ENCODE measurements at regions not wholly inside any gene's neighbourhood (a gene's known extent, or its start where the extent isn't known, plus 50 kb on each side); places are given as distances from the start of the nearest gene placed in this dataset.
A peak's percentile ranks its signal among the peaks of the same experiment; 100 is the strongest.
"Not testable (repeated sequence)": the region's sequence is repeated elsewhere in the genome, so short reads cannot be mapped to it uniquely, and the experiment has no call there.

GRCh38 chr7:82701949-82702348 lies 258.4 kb upstream of the CACNA2D1 start:
- no peak for DNase-seq

DNA sequence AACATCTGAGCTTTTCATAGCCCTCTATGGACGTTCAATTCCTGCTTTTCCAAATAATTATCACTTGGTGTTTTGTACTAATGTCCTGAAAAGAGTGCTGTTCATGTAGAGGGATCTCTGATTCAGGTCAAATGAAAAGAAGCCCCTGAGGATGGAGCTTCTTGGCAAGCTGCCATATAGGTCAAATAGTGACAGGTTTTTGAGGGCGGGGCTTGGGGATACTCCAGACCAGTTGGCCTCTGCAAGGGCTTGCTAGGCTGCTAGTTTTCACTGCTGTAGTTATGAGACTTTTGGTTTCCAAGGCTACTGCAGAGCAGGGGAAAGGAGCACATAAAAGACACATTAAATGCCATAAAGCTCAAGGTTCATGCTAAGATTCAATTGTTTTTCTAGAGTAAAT lies 257.2 kb upstream of the CACNA2D1 start:
- DNase-seq, result no peak

DNA sequence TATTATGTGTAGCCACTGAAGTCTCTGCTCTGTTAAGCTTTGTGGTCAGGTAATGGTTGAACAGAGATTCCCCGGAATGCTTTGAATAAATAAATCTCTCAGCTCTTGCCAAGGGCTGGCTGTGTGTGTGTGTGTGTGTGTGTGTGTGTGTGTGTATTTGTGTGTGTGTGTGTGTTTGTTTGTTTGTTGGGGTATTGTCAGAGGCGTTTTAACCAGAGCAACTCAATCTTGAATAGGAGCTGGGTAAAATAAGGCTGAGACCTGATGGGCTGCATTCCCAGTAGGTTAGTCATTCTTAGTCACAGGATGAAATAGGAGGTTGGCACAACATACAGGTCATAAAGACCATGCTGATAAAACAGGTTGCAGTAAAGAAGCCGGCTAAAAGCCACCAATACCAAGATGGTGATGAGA lies 256.2 kb upstream of the CACNA2D1 start:
- no peak for DNase-seq

DNA sequence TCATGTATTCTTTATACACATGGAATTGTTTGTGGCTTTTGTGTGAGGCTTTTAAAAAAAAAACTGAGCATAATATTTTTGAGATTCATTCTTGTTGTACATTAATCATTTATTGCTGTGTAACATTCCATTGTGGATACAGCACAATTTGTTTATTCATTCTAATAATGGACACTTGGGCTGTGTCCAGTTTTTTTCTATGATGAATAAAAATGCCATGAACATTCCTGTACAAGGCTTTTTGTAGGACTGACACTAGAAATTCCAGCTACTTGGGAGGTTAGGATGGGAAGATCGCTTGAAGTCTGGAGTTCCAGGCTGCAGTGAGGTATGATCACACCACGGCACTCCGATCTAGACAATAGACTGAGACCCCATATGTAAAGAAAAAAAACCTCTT lies 254.3 kb upstream of the CACNA2D1 start:
- DNase-seq, result no peak

GRCh38 chr7:82696631-82697030 lies 253.1 kb upstream of the CACNA2D1 start:
- DNase-seq, result no peak

- no peak for DNase-seq
Observed at GRCh38 chr7:82694022-82694421, 250.4 kb upstream of the CACNA2D1 start.

DNA sequence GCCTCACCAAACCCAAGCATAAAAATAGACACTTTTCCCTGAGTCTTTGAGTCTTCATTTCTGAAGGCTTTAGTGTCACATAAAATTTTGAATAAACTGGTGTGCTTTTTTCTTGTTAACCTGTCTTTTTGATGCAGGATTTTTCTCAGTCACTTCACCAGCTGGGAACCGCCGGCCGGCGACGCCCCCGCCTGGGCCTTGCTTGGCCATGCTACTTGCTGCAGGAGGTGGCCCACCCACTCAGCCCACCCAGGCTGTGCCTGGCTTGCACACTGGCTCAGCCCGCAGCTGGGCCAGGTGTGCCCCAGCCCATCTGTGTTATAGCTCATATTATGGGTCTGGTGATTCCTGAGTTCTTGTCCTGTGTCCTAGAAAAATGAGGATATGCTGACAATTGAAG lies 247.4 kb upstream of the CACNA2D1 start:
- no peak for DNase-seq

DNA sequence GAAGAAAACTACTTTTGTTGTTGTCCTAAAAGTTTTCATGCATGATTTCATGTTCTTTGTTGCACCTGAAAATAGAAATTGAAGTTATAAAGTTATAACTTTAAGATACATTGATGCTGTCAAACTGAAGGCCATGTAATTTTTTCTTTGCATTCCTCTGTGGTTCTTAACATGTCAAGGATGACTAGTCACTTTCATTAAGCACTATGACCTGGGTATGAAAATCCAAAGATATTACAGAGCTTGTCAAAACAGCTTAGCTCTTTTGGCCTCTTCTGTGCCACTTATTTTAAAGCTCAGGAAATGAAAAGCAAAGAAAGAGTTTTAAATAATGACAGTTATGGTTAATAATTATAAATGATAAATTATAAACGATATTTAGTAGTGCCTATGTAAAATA lies 241.6 kb upstream of the CACNA2D1 start:
- DNase-seq, result no peak

DNA sequence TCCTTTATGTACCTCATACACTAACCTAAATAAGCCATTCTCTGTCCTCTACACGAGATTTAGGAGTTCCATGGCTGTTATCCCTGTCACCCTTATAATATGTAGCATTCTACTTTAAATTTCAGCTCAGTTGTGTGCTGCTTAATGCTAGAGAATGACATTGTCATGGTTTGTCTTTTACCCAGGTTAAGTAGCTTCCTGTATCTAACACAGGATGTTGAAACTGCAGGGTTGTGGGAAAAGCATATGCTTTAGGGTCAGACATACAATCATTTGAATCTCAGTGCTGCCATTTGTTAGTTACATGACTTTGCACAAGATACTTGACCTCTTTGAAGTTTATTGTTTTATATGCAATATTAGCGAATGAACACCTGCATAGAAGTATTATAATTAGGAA lies 235.1 kb upstream of the CACNA2D1 start:
- no peak for DNase-seq

- no peak for DNase-seq
Observed at GRCh38 chr7:82678259-82678658, 234.7 kb upstream of the CACNA2D1 start.

DNA sequence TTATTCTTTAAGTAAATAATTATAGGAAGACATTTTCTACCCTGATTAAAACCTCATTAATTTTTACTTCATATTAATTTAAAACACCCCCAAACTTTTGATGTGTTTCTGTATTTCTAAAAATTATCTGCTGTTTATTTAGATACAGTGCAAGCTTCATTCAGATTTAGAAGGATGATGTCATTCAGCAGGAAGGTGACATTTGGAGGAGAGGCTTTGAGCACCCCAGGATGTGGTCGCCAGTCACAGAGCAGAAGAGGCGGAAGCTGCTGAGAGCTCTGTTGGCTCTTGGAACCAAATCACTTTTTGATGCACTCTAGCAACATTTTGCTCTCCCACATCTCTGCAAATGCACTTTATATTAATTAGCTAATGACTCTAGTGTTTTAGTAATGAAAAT lies 233.9 kb upstream of the CACNA2D1 start:
- DNase-seq, result peak; percentile 12

DNA sequence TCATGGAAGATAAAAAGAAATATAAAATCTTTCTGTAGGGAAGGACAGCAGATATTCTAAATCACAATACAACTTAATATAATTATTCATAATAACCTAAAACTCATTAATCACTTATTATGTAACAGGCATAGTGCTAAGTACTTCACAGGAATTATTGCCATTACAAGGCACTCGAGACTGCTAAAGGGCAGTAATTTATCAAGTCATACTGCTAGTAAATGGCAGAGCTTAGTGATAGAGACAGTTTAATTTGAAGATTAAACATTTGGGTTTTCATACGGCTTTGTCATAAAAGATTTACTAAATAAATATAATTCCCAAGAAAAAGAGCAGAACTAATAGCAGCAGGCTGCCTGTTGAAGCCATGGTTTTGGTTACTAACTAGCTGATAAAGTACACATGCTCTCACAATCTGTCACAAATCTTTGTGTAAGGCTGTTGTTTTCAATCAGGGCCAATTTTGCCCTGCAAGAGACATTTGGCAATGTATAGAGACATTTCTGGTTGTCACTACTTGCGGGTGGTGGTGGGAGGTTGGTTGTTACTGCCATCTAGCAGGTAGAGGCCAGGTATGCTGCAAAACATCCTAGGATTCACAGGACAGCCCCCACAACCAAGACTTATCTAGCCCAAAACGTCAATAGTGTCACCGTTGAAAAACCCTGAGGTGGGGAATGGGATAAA lies 233.3 kb upstream of the CACNA2D1 start:
- DNase-seq, result no peak

DNA sequence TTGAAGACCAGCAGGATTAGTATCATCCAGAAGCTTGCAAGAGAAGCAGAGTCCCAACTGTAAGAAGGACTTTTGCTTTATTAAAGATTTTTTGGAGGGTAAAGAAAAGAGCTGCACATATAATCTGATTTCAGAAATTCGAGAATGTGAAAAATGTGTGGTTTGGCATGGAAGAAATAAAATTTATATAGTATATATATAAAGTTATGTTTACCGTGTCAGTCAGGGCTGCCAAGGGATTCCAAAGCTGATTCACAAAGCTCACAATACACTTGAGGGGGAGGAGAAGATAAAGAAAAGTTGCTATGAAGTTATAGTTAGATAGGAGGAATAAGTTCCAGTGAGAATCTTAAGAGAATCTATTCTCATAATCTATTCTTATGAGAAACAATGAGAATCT lies 231.8 kb upstream of the CACNA2D1 start:
- no peak for DNase-seq

DNA sequence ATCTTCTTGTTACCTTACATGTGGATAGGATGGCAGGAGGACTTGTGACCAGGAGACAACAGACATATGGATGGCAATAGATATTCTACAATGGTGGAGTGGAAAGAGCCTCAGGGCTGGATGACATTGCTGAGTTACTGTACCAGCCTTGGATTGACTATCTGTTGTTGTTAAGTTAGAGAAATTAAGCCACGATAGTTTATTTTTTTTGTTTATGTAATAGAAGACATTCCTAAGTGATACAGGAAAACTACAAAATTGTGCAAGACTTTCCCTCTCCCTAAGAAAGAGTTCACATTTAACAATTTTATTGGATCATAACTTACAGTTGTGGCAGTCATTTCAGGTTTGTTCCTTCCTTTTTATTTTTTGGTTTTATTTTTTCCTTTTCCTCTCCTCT lies 230.7 kb upstream of the CACNA2D1 start:
- DNase-seq, result no peak

DNA sequence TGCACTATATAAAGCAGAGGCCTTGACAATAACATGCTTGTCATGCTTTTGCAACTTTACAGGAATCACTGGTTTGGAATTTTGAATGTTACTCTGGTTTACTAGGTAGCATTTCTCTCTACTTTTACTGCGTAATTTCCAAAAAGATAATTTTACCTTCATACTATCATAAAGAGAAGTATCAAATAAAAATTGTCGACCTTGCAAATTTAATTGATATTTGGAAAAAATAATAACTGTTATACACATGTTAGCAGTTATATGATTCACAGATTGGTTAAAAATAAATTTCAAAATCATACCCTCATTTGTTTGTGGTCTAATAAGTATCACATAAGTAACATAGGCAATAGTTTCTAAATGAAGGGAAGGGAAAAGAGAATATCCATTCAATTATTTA lies 228.5 kb upstream of the CACNA2D1 start:
- DNase-seq, result no peak

DNA sequence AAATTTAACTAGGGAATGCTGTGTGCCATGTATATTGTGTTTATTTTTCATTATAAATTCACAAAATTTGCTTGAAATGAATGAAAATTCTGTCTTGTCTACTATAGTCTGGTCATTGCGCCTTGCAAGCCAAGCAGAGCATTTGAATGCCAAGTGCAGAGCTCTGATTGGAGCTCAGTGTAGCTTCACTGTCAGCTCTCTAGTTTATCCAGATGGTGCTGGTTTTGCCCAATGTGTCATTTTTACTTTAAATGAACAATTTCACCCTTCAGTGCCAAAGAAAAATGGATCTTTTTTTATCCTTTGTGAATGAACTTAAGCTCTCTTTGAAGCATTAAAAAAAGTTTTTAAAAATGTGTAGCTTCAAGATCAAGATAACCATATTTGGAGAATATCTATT lies 225.6 kb upstream of the CACNA2D1 start:
- DNase-seq, result no peak

- DNase-seq, result no peak
Observed at GRCh38 chr7:82668676-82669075, 225.1 kb upstream of the CACNA2D1 start.

GRCh38 chr7:82665966-82666507 lies 222.5 kb upstream of the CACNA2D1 start:
- no peak for DNase-seq

DNA sequence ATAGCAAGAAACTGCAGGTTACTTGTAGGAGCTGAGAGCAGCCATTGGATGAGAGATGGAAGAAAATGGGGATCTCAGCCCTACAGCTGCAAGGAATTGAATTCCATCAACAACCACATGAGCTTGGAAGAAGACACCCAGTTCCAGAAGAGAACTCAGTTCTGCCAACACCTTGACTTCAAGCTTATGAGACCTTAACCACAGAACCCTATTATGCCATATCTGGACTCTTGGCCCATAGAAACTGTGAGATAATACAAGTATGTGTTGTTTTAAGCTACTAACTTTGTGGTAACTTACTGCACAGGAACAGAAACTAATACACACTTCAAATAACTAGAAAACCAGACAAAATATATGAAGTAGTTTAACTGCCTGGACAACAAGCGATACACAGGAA lies 212.4 kb upstream of the CACNA2D1 start:
- no peak for DNase-seq

GRCh38 chr7:82650095-82650494 lies 206.5 kb upstream of the CACNA2D1 start:
- not testable (repeated sequence) for DNase-seq

GRCh38 chr7:82633592-82633991 lies 190.0 kb upstream of the CACNA2D1 start:
- DNase-seq, result no peak

- no peak for DNase-seq
Observed at GRCh38 chr7:82631998-82632397, 188.4 kb upstream of the CACNA2D1 start.

GRCh38 chr7:82629583-82629982 lies 186.0 kb upstream of the CACNA2D1 start:
- no peak for DNase-seq

DNA sequence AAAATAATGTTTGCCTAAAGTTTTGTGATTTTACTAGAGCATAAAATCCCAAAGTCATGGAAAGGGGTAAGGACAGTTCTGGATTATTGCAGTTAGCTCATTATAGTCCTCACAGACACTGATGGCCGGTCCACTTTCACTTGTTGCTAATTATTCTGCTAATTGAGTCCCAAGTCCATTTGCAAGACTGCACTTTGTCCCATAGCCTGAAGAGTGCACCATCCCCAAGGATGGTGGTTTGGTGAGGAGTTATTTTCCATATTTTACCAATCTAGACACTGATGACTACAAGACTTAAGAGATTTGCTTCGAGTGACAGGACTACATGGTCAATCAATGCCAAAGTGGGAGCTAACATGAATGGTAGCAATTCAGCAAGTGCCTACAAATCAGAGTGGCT lies 181.8 kb upstream of the CACNA2D1 start:
- no peak for DNase-seq

DNA sequence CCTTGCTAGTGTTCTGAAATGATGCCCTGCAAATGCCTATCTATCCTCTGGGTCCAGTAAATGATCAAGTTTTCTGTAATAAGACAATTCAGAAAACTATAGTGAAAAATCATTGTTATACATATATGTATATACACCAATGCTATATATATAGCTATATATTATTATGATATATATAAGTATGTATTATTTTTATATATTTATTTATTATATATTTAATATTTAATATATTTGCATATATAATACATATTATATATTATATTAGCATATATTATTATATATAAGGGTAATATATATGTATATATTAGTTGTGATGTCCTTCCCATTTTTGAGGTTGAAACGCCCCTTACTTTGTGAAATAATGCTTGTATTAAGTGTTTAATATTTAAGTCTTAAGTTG lies 181.4 kb upstream of the CACNA2D1 start:
- DNase-seq, result no peak
